NB4 (cell line): ENCODE measurements at regions not wholly inside any gene's neighbourhood (a gene's known extent, or its start where the extent isn't known, plus 50 kb on each side); places are given as distances from the start of the nearest gene placed in this dataset.

ENCODE experiments used
- CTCF ChIP-seq: IDR thresholded peaks from one replicate; pipeline ENCODE4 v1.5.1; 2012; ENCODE audit warnings: low read depth, low read length
- POLR2A ChIP-seq: IDR thresholded peaks from 2 replicates; pipeline ENCODE4 v1.6.1; 2011; ENCODE audit warnings: mild to moderate bottlenecking; ENCODE audit not compliant: insufficient read length; ENCODE audit errors: extremely low read depth
- TF ChIP-seq, protein P1 (sequence below): IDR thresholded peaks from 2 replicates; pipeline ENCODE4 v1.6.1; 2011; ENCODE audit warnings: low read depth, low read length

DNA sequence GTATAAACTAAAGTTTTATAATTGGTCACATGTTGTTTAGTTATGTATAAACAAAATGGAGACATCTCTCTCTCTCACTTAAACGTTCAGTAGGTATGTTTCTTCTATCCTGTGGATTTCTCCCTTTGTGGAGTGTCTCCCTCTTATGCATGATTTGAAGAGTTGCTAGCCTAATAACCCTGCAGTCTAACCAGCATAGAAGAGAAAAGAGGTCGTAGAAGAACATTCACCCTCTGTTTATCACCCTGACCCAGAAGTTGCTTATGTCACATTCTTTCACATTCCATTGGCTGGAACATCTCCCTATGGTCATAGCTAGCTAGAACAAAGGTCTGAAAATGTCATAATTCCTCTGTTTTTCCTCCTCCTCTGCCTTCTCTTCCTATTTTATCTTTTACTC lies 176.8 kb upstream of the PCDH20 start:
- TF ChIP-seq CTCF (no peak), POLR2A (no peak)
- TF ChIP-seq, protein P1, sequence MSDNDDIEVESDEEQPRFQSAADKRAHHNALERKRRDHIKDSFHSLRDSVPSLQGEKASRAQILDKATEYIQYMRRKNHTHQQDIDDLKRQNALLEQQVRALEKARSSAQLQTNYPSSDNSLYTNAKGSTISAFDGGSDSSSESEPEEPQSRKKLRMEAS: no peak
